IMR-90 (cell line): ENCODE measurements at regions not wholly inside any gene's neighbourhood (a gene's known extent, or its start where the extent isn't known, plus 50 kb on each side); places are given as distances from the start of the nearest gene placed in this dataset.

Experiments used
- ATAC-seq: fragments of 200-7000 bp; cut with Tn5 transposase; 2 replicates; pipeline ENCODE4 v1.9.1; 2020; ENCODE audit warnings: low read depth, mild to moderate bottlenecking, moderate library complexity
- BruUV-seq: library from RNA; stranded (reverse); fragments of 400-500 nt; replicated peaks from 2 replicates; lab custom pipeline; 2021; lab: Mats Ljungman, UMichigan
- CTCF ChIA-PET: fragments of 300-600 bp; formaldehyde crosslinking; extraction: SDS; loops from one replicate; lab custom pipeline; 2021; ENCODE audit warnings: antibody characterized with exemption; lab: Yijun Ruan, JAX
- POLR2A ChIA-PET: fragments of 300-600 bp; sonication (Branson Sonifier 250); formaldehyde crosslinking; loops from one replicate; lab custom pipeline; 2022; ENCODE audit warnings: antibody characterized with exemption; ENCODE audit not compliant: unreplicated experiment; lab: Charles Lee
- DNase-seq: peaks from one replicate; pipeline ENCODE4 v3.0.0; 2013
- H2AFZ ChIP-seq: replicated peaks from 2 replicates; pipeline ENCODE3; 2013; ENCODE audit warnings: low read length, mild to moderate bottlenecking; ENCODE audit not compliant: poor library complexity
- H2AK5ac ChIP-seq: 2 replicates; pipeline ENCODE4 v1.6.1; 2013; ENCODE audit warnings: low read depth, low read length, inconsistent platforms
- H2AK9ac ChIP-seq: replicated peaks from 2 replicates; pipeline ENCODE3; 2013; ENCODE audit warnings: mild to moderate bottlenecking, low read depth, low read length, moderate library complexity; ENCODE audit not compliant: poor library complexity
- H2BK120ac ChIP-seq: 2 replicates; pipeline ENCODE4 v1.6.1; 2013; ENCODE audit warnings: low read depth, low read length, inconsistent platforms
- H2BK15ac ChIP-seq: 3 replicates; pipeline ENCODE4 v1.6.1; 2013; ENCODE audit warnings: low read depth, low read length, inconsistent platforms
- H2BK20ac ChIP-seq: 2 replicates; pipeline ENCODE4 v1.6.1; 2013; ENCODE audit warnings: low read depth, mild to moderate bottlenecking, inconsistent platforms, low read length, moderate library complexity
- H2BK5ac ChIP-seq: 2 replicates; pipeline ENCODE4 v1.6.1; 2013; ENCODE audit warnings: mild to moderate bottlenecking, low read depth, low read length, inconsistent platforms; ENCODE audit not compliant: poor library complexity, severe bottlenecking
- H3K14ac ChIP-seq: replicated peaks from 2 replicates; pipeline ENCODE4 v1.6.1; 2013; ENCODE audit warnings: low read depth, low read length, inconsistent platforms
- H3K18ac ChIP-seq: 2 replicates; pipeline ENCODE4 v1.6.1; 2013; ENCODE audit warnings: low read depth, low read length, control low read depth
- H3K23ac ChIP-seq: 2 replicates; pipeline ENCODE4 v1.6.1; 2013; ENCODE audit warnings: low read depth, low read length, inconsistent platforms
- H3K27ac ChIP-seq: 2 replicates; pipeline ENCODE4 v1.5.1; 2013; ENCODE audit warnings: mild to moderate bottlenecking, control low read depth, low read length; ENCODE audit not compliant: insufficient read depth
- H3K27me3 ChIP-seq: 2 replicates; pipeline ENCODE4 v1.6.1; 2013; ENCODE audit warnings: low read length; ENCODE audit not compliant: control insufficient read depth, insufficient read depth
- H3K36me3 ChIP-seq: 2 replicates; pipeline ENCODE4 v1.6.1; 2013; ENCODE audit warnings: low read length, mixed read lengths; ENCODE audit not compliant: control insufficient read depth, insufficient read depth
- H3K4ac ChIP-seq: 2 replicates; pipeline ENCODE4 v1.6.1; 2013; ENCODE audit warnings: low read depth, low read length, inconsistent platforms
- H3K4me1 ChIP-seq: 2 replicates; pipeline ENCODE4 v1.6.1; 2013; ENCODE audit warnings: low read length, mixed read lengths; ENCODE audit not compliant: control insufficient read depth, insufficient read depth
- H3K4me2 ChIP-seq: 2 replicates; pipeline ENCODE4 v1.6.1; 2013; ENCODE audit warnings: low read depth, mild to moderate bottlenecking, control low read depth, low read length, moderate library complexity
- H3K4me3 ChIP-seq: 2 replicates; pipeline ENCODE4 v1.5.1; 2013; ENCODE audit warnings: low read depth, mild to moderate bottlenecking, control low read depth, low read length, moderate library complexity; ENCODE audit not compliant: insufficient read depth
- H3K56ac ChIP-seq: 2 replicates; pipeline ENCODE4 v1.6.1; 2013; ENCODE audit warnings: low read length, inconsistent platforms; ENCODE audit not compliant: insufficient read depth; ENCODE audit errors: extremely low read depth
- H3K79me1 ChIP-seq, 2 experiments: 2 replicates each; pipeline ENCODE4 v1.6.1; 2013; ENCODE audit warnings: low read length in 2 of 2, inconsistent platforms in 1 of 2, low read depth in 1 of 2
- H3K9ac ChIP-seq: 2 replicates; pipeline ENCODE4 v1.6.1; 2013; ENCODE audit warnings: low read depth, low read length, control low read depth
- H3K9me1 ChIP-seq: 2 replicates; pipeline ENCODE4 v1.6.1; 2013; ENCODE audit warnings: low read length, inconsistent platforms; ENCODE audit not compliant: insufficient read depth
- H3K9me3 ChIP-seq: 2 replicates; pipeline ENCODE4 v1.6.1; 2013; ENCODE audit warnings: low read length; ENCODE audit not compliant: control insufficient read depth, insufficient read depth
- H4K20me1 ChIP-seq: 2 replicates; pipeline ENCODE4 v1.6.1; 2013; ENCODE audit warnings: low read length, inconsistent platforms; ENCODE audit not compliant: insufficient read depth
- H4K5ac ChIP-seq: 2 replicates; pipeline ENCODE4 v1.6.1; 2013; ENCODE audit warnings: mild to moderate bottlenecking, low read depth, low read length, control low read depth
- H4K8ac ChIP-seq, 2 experiments: 2 replicates each; pipeline ENCODE4 v1.6.1; 2013; ENCODE audit warnings: low read depth in 2 of 2, low read length in 2 of 2, control low read depth in 1 of 2, inconsistent platforms in 1 of 2
- H4K91ac ChIP-seq: 2 replicates; pipeline ENCODE4 v1.6.1; 2013; ENCODE audit warnings: low read depth, low read length, inconsistent platforms; ENCODE audit not compliant: insufficient read depth
- CEBPB ChIP-seq: IDR thresholded peaks from 2 replicates; pipeline ENCODE4 v1.6.1; 2012; ENCODE audit warnings: low read depth, low read length, improper control_type of control experiment
- ELK1 ChIP-seq: fragments of 150-350 bp; IDR thresholded peaks from 2 replicates; pipeline ENCODE4 v1.6.1; 2016; ENCODE audit warnings: low read depth, mild to moderate bottlenecking, low read length, moderate library complexity, borderline replicate concordance
- MXI1 ChIP-seq: IDR thresholded peaks from 2 replicates; pipeline ENCODE4 v1.6.1; 2012; ENCODE audit warnings: low read depth, mild to moderate bottlenecking, low read length, moderate library complexity, borderline replicate concordance
- SMC3 ChIP-seq: fragments of 150-350 bp; IDR thresholded peaks from 2 replicates; pipeline ENCODE4 v1.6.1; 2016; ENCODE audit warnings: low read depth, mild to moderate bottlenecking, antibody characterized with exemption, low read length, moderate library complexity
- WGBS, 2 experiments: methylation state at CpG; one replicate each; pipeline versions ENCODE4 v1.1.5 to v1.1.7; 2013; ENCODE audit warnings: missing lambda C conversion rate in 2 of 2; ENCODE audit not compliant: insufficient read length in 1 of 2; ENCODE audit errors: extremely low coverage in 2 of 2; 5-methylcytosine and 5-hydroxymethylcytosine counted together
- dilution Hi-C: fragments of 300-500 bp; cut with HindIII; formaldehyde crosslinking; loops from one replicate; pipeline ENCODE4 v1.14.3; 2018; ENCODE audit warnings: low sequenced_read_pairs; ENCODE audit not compliant: unreplicated experiment
- in situ Hi-C: fragments of 300-500 bp; cut with MboI; formaldehyde crosslinking; loops from 3 replicates; pipeline ENCODE4 v1.14.3; 2019; ENCODE audit warnings: low sequenced_read_pairs, inconsistent platforms, mixed read lengths
- intact Hi-C: fragments of 100-400 bp; cut with micrococcal nuclease; formaldehyde crosslinking; loops from 2 replicates; pipeline ENCODE4 v1.10.0; 2022
- TF ChIP-seq, protein P1 (sequence below): fragments of 150-350 bp; IDR thresholded peaks from 2 replicates; pipeline ENCODE4 v1.6.1; 2017; ENCODE audit warnings: mild to moderate bottlenecking, antibody characterized with exemption, low read length, low read depth

DNA sequence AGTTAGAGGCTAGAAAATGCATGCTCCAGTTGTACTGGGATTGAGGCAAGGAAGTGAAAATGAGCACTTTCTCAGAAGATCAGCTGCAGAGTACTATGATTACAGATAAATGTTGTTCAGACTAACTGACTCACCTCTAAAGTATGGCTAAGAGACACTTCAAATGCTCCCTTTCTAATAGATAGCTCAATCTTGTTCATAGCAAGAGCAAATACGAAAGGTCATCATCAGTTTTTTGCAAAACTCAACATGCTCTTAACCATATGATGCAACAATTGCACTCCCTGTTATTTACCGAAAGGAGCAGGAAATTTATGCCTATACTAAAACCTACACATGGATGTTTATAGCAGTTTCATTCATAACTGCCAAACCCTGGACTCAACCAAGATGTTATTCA is 838.4 kb upstream of the INTU start:
- Histone ChIP-seq H4K20me1 (no peaks in the 10 kb centered on the region), H3K9me1 (no peaks in the 10 kb centered on the region), H4K8ac (no peak overlapping the region), H3K79me1 (no peaks in the 10 kb centered on the region), H3K36me3 (no peaks in the 10 kb centered on the region), H4K91ac (no peak overlapping the region), H2BK15ac (no peak overlapping the region), H3K56ac (no peak overlapping the region), H3K9me3 (no peaks in the 10 kb centered on the region), H3K4me3 (no peak overlapping the region), H3K4me1 (peaks cover under 1% of the 10 kb centered on the region), H2AFZ (no peak overlapping the region), H3K4me2 (no peak overlapping the region), H3K18ac (no peak overlapping the region), H2AK5ac (no peak overlapping the region), H3K4ac (no peak overlapping the region), H2BK20ac (no peak overlapping the region), H3K27ac (no peak overlapping the region), H4K5ac (no peak overlapping the region), H3K14ac (no peak overlapping the region), H3K9ac (no peak overlapping the region), H2BK120ac (no peak overlapping the region), H3K27me3 (no peaks in the 10 kb centered on the region), H2BK5ac (peak overlapping the region; percentile 43), H2AK9ac (no peak overlapping the region), H3K23ac (no peak overlapping the region)
- no TSS peak for BruUV-seq
- TF ChIP-seq MXI1 (no peak), SMC3 (no peak), ELK1 (no peak), CEBPB (peak; percentile 87)
- TF ChIP-seq, protein P1, sequence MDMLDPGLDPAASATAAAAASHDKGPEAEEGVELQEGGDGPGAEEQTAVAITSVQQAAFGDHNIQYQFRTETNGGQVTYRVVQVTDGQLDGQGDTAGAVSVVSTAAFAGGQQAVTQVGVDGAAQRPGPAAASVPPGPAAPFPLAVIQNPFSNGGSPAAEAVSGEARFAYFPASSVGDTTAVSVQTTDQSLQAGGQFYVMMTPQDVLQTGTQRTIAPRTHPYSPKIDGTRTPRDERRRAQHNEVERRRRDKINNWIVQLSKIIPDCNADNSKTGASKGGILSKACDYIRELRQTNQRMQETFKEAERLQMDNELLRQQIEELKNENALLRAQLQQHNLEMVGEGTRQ, result no peak
- in situ Hi-C loops, result no loop called here
- ChIA-PET POLR2A (no interaction called here), CTCF (no interaction called here)
- WGBS, 2 experiments, result no CpG with 5 or more reads among the region's 2 CpGs
- intact Hi-C loops, result loop anchor here (5.0 kb wide), 1 partner anchor 608 kb away; no protein-coding TSS in a partner anchor
- ATAC-seq, result peak; percentile 80
- dilution Hi-C loops, result no loop called here
- DNase-seq, result peak; percentile 68
